Stimulated activated CD8-positive, alpha-beta memory T cell treated with anti-CD3 and anti-CD28 coated beads, Interleukin-2, amount 100 ng/mL, for 48 hours (primary cell): ENCODE measurements at regions not wholly inside any gene's neighbourhood (a gene's known extent, or its start where the extent isn't known, plus 50 kb on each side); places are given as distances from the start of the nearest gene placed in this dataset.
"Not testable (repeated sequence)": the region's sequence is repeated elsewhere in the genome, so short reads cannot be mapped to it uniquely, and the experiment has no call there.

Experiments
- DNase-seq, 2 donors: peaks; one replicate each; pipeline ENCODE4 v3.0.0-alpha.2; 2020; ENCODE audit warnings: low read depth in 2 of 2

GRCh38 chr15:75100679-75101078, 77.3 kb downstream of the PPCDC start:
- no peak for DNase-seq

- DNase-seq, result peak in 1 of 2 donors; percentile 17
Measured at GRCh38 chr15:75104804-75105557, 81.6 kb downstream of the PPCDC start.

- no peak for DNase-seq
Measured at GRCh38 chr15:75107516-75107907, 84.1 kb downstream of the PPCDC start.

- peak; percentile 68 to 70 for DNase-seq
Measured at GRCh38 chr15:75107908-75108838, 84.8 kb downstream of the PPCDC start.

GRCh38 chr15:75109021-75109735, 85.8 kb downstream of the PPCDC start:
- DNase-seq, result no peak

GRCh38 chr15:75109736-75110130, 86.3 kb downstream of the PPCDC start:
- DNase-seq, result no peak

GRCh38 chr15:75112278-75112847, 89.0 kb downstream of the PPCDC start:
- no peak for DNase-seq

- no peak for DNase-seq
Measured at GRCh38 chr15:75112848-75113492, 88.7 kb upstream of the C15orf39 start.

- DNase-seq, result no peak
Measured at GRCh38 chr15:75114327-75114726, 87.4 kb upstream of the C15orf39 start.

- no peak for DNase-seq
Measured at GRCh38 chr15:75114796-75115195, 86.9 kb upstream of the C15orf39 start.

- not testable (repeated sequence) for DNase-seq
Measured at GRCh38 chr15:75115411-75115913, 86.2 kb upstream of the C15orf39 start.

GRCh38 chr15:75116143-75116542, 85.5 kb upstream of the C15orf39 start:
- not testable (repeated sequence) for DNase-seq

GRCh38 chr15:75117993-75118392, 83.7 kb upstream of the C15orf39 start:
- DNase-seq, result no peak

- DNase-seq, result not testable (repeated sequence)
Measured at GRCh38 chr15:75119312-75119711, 82.4 kb upstream of the C15orf39 start.

- DNase-seq, result no peak
Measured at GRCh38 chr15:75121491-75121890, 80.2 kb upstream of the C15orf39 start.

GRCh38 chr15:75123395-75123794, 78.3 kb upstream of the C15orf39 start:
- DNase-seq, result no peak

GRCh38 chr15:75124278-75124677, 77.4 kb upstream of the C15orf39 start:
- DNase-seq, result not testable (repeated sequence)

- DNase-seq, result no peak
Measured at GRCh38 chr15:75125935-75126334, 75.7 kb upstream of the C15orf39 start.

GRCh38 chr15:75126864-75127580, 74.7 kb upstream of the C15orf39 start:
- no peak for DNase-seq

GRCh38 chr15:75129788-75130187, 71.9 kb upstream of the C15orf39 start:
- no peak for DNase-seq
